Amygdala (tissue), 56 donors: ENCODE measurements at regions not wholly inside any gene's neighbourhood (a gene's known extent, or its start where the extent isn't known, plus 50 kb on each side); places are given as distances from the start of the nearest gene placed in this dataset.

Experiments used
- DNase-seq, 56 donors: peaks; one replicate each; lab custom pipeline; 2025; lab: John Stamatoyannopoulos, UW

DNA sequence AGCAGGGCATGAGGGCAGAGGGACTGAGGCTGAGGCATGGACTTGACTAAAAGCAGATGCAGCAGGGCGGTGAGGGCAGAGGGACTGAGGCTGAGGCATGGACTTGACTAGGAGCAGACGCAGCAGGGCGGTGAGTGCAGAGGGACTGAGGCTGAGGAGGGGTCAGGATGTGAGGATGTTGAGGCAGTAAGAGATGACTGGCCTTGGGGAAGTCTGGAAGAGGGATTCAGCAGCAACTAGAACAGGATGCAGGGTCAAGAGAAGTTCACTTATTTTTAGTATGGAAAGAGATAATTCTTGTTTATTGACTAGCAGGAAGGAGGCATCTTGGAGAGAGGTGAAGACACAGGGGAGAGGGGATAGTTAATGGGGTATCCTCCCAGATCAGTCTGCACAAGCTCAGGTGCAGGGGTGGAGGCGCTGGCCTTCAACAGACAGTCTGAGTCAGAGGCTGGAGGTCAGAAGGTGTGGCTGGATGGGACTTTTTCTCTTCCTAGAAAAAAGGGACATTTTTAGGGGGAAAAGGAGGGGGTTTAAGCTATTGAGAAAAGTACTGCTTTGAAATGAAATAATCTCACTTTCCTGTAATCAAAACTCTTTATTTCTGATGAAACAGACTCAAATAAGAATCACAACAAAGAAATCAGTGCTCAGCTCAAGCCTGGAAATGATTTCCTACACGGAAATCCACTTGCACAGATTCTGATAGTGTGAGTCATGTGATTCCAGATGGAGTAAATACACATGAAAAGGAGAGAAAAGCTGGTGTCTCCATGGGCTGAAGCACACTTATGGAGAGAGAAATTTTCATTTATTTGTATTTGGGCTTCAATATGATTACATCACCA lies 130.9 kb downstream of the PALM2AKAP2 start:
- DNase-seq, result no peak

DNA sequence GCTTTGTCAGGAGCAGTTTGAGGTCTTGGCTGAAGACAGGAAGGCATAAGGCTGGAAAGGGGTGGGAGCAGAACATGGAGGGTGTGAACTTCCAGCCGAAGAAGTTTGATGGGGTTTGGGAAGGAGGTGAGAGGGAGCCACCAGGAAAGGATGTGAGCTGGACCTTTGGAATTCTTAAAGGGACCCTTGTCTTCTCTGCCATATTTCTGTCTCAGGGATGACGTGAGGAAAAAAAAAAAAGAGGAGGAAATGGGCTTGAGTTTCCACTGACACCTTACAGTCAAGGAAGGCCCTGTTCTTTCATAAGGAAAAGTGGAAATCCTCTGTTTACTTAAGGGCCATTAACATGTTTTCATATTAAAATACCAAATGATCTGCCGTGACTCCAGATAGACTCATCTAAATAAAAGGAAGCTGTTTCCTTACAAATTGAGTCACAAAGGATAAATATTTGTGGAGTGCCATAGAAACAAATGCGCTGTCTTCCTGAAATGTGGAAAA lies 132.1 kb downstream of the PALM2AKAP2 start:
- DNase-seq, result no peak

DNA sequence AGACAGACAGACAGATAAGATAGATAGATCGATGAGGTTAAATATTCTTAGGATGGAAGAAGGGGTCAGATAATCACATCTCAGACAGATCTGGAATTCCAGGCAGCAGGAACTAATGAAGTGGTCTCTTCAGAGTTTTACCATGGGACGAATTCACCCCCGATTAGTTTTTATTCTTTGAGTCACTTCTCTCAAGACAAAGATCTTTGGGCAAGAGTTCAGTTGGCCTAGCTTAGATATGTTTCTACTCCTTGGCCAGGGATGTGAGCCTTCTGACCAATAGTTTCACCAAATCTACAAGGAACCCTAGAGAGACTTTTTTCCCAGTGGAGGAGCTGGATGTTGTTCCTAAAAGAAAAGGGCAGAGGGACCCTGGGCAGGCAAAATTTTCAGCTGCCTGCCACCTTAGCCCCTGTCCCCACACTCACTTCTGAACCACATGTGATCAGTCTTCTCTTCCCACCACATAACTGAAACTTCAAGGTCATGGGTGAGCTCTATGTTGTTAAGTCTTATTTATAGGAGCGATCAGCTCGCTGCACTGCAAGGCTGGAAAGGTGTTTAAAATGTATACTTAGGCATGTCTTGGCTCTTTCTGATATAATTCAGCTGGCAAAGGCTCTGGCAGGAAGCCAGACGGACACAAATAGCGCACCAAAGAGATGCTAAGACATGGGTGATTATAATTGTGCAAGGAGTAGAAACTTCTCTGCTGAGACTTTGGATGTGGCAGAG lies 132.9 kb downstream of the PALM2AKAP2 start:
- DNase-seq, result peak in 14 of 56 donors; percentile 1 to 42 (median 22)

DNA sequence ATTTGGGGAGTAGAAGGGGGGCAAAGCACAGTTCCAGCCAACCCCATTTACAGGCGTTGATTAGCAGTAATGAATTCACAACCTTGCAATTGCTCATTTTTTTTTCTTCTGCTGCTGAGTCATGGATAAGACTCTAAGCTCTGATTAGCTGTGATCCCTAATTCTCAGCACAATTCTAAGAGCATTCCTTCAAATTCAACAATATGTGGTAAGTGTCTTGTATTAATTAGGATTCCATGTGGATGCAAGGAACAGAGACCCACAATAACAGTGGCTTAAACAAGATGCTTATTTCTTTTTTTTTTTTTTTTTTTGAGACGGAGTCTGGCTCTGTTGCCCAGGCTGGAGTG lies 133.4 kb downstream of the PALM2AKAP2 start:
- no peak for DNase-seq

DNA sequence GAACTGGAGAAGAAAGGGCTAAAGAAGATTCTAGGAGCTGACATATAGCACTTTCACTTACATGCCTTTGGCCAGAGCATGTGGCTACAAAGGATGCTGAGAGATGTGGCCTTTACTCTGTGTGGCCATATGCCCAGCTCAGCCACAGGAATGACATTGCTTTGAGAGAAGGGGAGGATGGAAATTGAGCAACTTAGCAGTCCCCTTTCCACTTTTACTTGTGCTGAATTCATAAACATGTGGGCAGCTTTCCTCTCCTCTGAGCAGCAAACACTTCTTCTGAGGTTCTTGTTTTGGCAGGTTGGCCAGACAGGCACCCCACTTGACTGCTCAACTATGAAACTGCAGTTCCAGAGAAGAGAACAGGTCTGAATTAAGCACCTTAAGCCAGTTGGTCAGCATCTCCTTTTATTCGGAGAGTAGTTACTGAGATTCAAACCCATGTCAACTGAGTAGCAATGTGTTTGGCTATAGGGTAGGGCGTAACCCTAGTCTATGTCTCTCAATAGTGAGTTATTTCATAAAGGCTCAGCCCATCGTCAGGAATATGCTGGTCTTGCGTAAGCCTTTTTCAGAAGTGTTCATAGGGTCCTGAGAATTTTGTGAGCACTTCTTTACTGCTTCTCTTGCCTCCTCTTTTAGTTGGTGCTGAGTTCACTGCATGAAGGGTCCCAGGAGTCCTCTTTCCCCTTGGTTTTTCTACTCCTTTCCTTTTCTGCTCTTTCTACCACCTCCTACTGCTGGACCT lies 134.5 kb downstream of the PALM2AKAP2 start:
- no peak for DNase-seq

GRCh38 chr9:109916316-109916715 lies 136.3 kb downstream of the PALM2AKAP2 start:
- no peak for DNase-seq

DNA sequence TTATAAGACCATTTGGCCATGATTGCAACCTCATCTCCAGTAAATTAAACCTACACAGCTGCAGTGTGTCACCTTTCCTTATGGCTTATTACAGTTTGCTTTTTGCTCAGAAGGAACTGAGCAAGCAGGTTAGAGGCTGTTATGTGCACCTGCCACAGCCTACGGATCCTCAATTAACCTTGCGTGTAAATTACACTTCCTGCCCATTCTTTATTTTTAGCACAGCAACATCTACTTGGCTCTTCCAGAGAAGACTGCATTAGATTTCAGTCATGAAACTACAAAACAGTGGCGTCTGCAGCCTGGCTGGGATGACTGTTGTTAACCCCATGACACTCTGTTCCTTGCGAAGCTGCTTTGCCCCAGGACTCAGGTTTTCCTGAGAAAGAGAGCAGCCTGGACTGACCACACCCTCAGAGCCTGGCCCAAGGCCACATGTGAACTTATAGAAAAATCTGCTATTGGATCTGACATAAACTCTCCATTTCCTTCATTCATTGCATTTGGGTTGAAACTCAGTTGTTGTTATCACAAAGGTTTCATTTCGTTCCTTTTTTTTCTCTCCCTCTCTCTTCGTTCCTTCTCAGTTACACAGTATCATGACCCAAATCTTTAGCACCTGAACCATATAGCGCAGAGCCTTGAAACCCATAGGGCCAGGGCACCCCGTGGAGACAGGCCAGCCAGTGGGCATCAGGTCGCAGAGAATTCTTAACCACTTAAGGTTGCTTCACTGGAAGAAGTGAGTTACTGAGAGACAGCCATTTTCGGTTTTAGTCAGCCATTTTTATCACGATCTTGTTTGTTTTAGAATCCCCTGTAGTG lies 138.6 kb downstream of the PALM2AKAP2 start:
- DNase-seq, result no peak

GRCh38 chr9:109919736-109920408 lies 139.9 kb downstream of the PALM2AKAP2 start:
- no peak for DNase-seq

GRCh38 chr9:109922617-109923470 lies 142.8 kb downstream of the PALM2AKAP2 start:
- no peak for DNase-seq

GRCh38 chr9:109923471-109923760 lies 143.4 kb downstream of the PALM2AKAP2 start:
- DNase-seq, result no peak

GRCh38 chr9:109923806-109924205 lies 143.8 kb downstream of the PALM2AKAP2 start:
- no peak for DNase-seq

DNA sequence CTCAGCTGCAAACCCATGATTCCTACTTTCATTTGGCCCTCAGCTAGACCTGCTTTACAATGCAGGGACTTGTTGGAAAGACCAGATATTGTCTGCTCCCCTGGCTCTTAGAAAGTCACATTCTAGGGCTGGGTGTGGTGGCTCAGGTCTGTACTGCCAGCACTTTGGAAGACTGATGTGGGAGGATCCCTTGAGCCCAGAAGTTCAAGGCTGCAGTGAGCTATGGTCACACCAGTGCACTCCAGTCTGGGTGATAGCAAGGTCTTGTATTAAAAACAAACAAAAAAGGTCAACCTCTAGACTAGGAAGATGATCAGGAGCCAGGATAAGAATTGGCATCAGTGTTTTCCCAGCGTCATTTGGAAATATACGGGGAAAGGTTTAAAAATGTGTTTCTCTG lies 145.8 kb downstream of the PALM2AKAP2 start:
- DNase-seq, result no peak

DNA sequence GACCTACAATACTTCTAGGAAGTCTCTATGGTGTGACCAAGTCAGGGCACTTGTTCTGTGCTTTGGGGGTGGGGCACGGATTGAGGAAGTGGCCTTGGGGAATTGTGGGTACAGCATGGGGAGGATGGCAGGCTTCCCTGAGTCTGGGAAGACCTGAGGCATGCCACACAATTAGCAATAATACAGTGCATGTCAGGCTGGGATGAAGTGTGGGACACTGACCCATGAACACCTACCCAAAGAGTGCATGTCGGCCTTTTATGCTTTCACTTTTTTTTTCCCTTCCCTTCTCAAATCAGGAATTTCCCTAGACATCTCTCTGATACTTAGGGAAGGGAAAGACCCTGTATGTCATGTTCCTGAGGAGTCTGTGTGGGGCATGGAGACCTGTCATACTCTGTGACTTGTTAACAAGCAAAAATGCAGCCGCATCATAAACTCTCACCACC lies 146.4 kb downstream of the PALM2AKAP2 start:
- peak in 7 of 56 donors; percentile 3 to 53 (median 7) for DNase-seq

GRCh38 chr9:109931623-109932022 lies 151.6 kb downstream of the PALM2AKAP2 start:
- DNase-seq, result peak in 2 of 56 donors; percentile 3 to 8

DNA sequence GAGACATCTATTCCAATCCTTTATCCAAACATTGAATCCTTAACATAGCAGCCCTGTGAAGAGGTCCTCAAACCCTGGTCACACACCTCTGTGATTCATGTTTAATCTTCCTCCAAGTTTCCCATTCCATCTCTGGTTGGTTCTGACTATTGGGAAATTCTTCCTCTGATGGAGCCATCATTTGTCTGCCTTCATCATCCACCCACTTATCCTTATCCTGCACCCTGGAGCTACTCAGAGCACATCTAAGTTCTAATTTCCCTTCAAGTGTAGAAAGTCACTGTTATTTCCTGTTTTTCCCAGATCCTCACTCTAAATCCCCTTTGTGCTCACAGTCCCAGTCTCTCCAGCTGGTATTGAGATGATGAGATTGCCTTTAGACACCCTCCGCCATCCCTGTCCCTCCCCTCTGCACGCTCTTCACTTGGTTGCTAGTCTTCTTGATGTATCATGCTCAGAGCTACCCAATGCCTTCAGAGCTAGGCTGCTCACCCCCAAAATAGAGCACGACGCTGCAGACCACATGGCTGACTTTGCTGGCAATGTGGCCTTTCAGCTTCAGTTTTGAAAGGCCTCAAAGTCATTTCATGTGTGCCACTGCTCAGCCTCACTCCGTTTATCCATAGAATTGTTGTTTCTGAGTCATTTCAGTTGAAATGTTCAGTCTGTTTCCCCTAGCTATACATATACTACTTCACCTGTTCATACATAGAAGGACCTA lies 154.3 kb downstream of the PALM2AKAP2 start:
- DNase-seq, result no peak

DNA sequence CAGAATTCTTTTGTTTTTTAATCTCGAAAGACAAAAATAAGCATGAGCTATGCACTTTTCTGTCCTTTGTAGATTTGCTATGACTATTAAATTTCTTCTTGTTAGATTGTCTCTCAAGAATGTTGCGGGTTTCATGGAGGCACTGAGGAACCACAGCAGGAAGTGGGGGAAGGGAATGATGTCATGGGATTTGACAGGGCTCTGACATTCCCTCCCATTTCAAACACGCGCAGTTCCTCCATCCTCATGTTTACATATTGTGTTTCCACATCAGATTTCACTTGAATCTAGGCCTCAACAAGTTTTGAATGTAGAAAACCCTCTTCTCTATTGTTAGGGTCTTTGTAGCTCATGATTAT lies 154.8 kb downstream of the PALM2AKAP2 start:
- DNase-seq, result no peak

DNA sequence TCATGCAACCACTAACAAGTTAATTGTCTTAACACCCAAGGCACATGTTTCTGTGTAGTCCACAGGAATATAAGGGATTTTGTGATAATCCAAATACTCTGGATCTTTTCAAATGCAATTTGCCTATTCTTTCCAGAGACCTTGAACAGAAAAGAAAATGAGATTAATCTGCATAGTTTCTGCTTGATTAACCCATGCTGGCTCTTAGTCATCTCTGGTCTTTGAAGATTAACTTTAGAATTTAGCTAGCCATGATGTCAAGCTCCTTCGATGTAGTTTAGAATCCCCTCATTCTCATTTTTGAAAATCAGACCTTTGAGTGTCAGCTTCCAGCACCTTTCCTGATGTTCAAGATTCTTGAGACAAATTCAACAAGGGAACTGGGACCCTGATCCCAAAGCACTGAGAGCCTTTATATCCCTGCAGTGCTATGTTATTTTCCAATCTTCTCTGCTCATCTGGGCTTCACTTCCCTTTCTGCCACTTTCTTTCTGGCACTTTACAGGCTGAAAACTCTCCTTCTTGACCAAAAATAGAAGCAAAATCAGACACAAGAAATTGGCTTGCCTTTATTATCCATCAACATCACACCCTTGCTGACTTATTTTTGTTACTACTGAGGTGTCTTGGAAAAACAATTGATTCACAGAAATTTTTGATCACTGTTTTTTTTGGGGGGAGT lies 155.5 kb downstream of the PALM2AKAP2 start:
- no peak for DNase-seq
